ENCODE measurements at regions not wholly inside any gene's neighbourhood (a gene's known extent, or its start where the extent isn't known, plus 50 kb on each side); places are given as distances from the start of the nearest gene placed in this dataset.

DNA sequence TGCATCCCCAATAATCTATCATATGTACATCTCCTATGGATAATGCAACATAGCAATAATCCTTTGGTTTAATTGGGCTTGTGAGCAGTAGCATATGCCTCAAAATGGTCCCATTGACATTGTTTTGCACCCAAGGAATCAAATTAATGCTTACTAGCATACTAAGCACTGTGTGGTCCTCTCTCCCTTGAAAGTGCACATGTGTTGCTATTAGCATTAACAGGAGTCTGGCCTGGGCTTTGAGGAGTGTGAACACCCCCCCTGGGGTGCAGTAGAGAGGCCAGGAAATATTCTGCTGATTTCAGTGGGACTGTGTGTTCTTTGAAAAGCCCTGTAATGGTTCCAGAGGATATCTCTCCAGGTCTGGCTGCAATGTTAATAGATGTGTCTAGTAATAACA, 1148.4 kb downstream of the VRK1 start:
- no peak for TF ChIP-seq POLR2A (IDR thresholded peaks at IDR 0.05; ENCODE audit: low read length)
- no peak for TF ChIP-seq GATA1 (IDR thresholded peaks at IDR 0.05; ENCODE audit: low read depth, low read length)

All from erythroblast (primary cell).